ENCODE measurements at regions not wholly inside any gene's neighbourhood (a gene's known extent, or its start where the extent isn't known, plus 50 kb on each side); places are given as distances from the start of the nearest gene placed in this dataset.
"Not testable (repeated sequence)": the region's sequence is repeated elsewhere in the genome, so short reads cannot be mapped to it uniquely, and the experiment has no call there.

GRCh38 chr6:141946502-141946901, 186.2 kb upstream of the GJE1 start:
- H3K36me3 Mint-ChIP-seq (ENCODE audit: low read depth) = no peaks in the 10 kb centered on the region
- POLR2A ChIA-PET = no interaction called here
- intact Hi-C loops (cut with micrococcal nuclease) = no loop called here
- H3K9me3 Mint-ChIP-seq = peaks cover 12% of the 10 kb centered on the region
- ATAC-seq (ENCODE audit: low read depth) (no peak), DNase-seq (no peak)
- CTCF ChIA-PET = no interaction called here
- TF ChIP-seq, protein P1, sequence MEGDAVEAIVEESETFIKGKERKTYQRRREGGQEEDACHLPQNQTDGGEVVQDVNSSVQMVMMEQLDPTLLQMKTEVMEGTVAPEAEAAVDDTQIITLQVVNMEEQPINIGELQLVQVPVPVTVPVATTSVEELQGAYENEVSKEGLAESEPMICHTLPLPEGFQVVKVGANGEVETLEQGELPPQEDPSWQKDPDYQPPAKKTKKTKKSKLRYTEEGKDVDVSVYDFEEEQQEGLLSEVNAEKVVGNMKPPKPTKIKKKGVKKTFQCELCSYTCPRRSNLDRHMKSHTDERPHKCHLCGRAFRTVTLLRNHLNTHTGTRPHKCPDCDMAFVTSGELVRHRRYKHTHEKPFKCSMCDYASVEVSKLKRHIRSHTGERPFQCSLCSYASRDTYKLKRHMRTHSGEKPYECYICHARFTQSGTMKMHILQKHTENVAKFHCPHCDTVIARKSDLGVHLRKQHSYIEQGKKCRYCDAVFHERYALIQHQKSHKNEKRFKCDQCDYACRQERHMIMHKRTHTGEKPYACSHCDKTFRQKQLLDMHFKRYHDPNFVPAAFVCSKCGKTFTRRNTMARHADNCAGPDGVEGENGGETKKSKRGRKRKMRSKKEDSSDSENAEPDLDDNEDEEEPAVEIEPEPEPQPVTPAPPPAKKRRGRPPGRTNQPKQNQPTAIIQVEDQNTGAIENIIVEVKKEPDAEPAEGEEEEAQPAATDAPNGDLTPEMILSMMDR (IDR thresholded peaks at IDR 0.05) = no peak
- H3K27me3 Mint-ChIP-seq = no peaks in the 10 kb centered on the region
- no peak overlapping the region for H3K4me3 Mint-ChIP-seq
- H3K27ac Mint-ChIP-seq = no peak overlapping the region
- H3K4me1 Mint-ChIP-seq = no peaks in the 10 kb centered on the region

DNA sequence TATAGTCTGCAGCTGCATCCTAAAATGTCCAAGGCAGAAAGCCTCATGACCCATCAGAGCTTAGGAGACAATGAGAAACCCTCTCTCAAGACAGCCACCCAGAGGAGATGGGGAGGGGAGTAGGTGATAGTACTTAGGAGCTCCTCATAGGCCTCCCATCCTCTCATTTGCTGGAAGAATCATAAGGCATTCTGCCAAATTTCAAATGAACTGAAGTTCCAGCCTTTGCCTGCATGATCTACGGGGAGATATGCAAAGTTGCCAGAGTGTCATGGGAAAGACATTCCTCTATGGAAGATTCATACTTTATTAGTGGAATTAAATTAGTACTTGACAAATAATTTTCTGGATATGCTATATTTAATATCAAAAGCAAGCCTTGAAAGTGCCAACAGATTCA, 194.1 kb upstream of the GJE1 start:
- Mint-ChIP-seq H3K27me3 (no peaks in the 10 kb centered on the region), H3K36me3 (ENCODE audit: low read depth) (no peaks in the 10 kb centered on the region), H3K4me3 (no peak overlapping the region), H3K4me1 (no peaks in the 10 kb centered on the region), H3K9me3 (peaks cover 10% of the 10 kb centered on the region), H3K27ac (no peak overlapping the region)
- intact Hi-C loops (cut with micrococcal nuclease) = no loop called here
- TF ChIP-seq, protein P1 (IDR thresholded peaks at IDR 0.05) = no peak
- ChIA-PET POLR2A (no interaction called here), CTCF (no interaction called here)
- DNase-seq (no peak), ATAC-seq (ENCODE audit: low read depth) (no peak)

- TF ChIP-seq, protein P1 (IDR thresholded peaks at IDR 0.05) = no peak
- DNase-seq = no peak
- POLR2A ChIA-PET = no interaction called here
- intact Hi-C loops (cut with micrococcal nuclease) = no loop called here
- Mint-ChIP-seq H3K4me3 (no peak overlapping the region), H3K27ac (no peak overlapping the region), H3K36me3 (ENCODE audit: low read depth) (no peaks in the 10 kb centered on the region), H3K9me3 (peaks cover 6% of the 10 kb centered on the region), H3K4me1 (no peaks in the 10 kb centered on the region), H3K27me3 (no peaks in the 10 kb centered on the region)
- CTCF ChIA-PET = no interaction called here
- no peak for ATAC-seq (ENCODE audit: low read depth)
Measured at GRCh38 chr6:141932685-141933084, 200.0 kb upstream of the GJE1 start.

- H3K27ac Mint-ChIP-seq; H3K27me3 Mint-ChIP-seq; H3K36me3 Mint-ChIP-seq (ENCODE audit: low read depth); ATAC-seq (ENCODE audit: low read depth); H3K9me3 Mint-ChIP-seq; CTCF ChIA-PET; H3K4me3 Mint-ChIP-seq; H3K4me1 Mint-ChIP-seq; POLR2A ChIA-PET; intact Hi-C loops (cut with micrococcal nuclease); DNase-seq: not testable (repeated sequence)
Measured at GRCh38 chr6:141926200-141926900, 206.4 kb upstream of the GJE1 start.

DNA sequence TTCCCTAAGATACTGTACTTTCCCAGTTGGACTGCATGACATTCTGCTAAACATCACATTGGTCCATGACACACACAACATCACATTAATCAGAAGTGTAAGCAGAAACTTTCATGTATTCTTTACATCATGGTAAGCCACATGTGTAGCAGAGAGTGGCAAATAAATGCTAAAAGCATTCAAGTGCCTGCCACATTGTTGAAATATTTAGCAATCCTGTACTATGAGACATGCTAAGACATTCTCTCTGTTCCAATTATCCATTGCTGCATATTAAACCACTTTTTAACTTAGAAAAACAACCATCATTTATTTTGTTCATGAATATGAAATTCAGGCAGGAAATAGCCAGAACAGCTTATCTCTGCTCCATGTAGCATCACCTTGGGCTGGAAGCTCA, 207.7 kb upstream of the GJE1 start:
- ChIA-PET CTCF (no interaction called here), POLR2A (no interaction called here)
- DNase-seq = no peak
- Mint-ChIP-seq H3K36me3 (ENCODE audit: low read depth) (no peaks in the 10 kb centered on the region), H3K9me3 (peaks cover 8% of the 10 kb centered on the region), H3K4me3 (no peak overlapping the region), H3K4me1 (no peaks in the 10 kb centered on the region), H3K27ac (no peak overlapping the region), H3K27me3 (no peaks in the 10 kb centered on the region)
- intact Hi-C loops (cut with micrococcal nuclease) = no loop called here
- no peak for ATAC-seq (ENCODE audit: low read depth)
- TF ChIP-seq, protein P1 (IDR thresholded peaks at IDR 0.05) = no peak

DNA sequence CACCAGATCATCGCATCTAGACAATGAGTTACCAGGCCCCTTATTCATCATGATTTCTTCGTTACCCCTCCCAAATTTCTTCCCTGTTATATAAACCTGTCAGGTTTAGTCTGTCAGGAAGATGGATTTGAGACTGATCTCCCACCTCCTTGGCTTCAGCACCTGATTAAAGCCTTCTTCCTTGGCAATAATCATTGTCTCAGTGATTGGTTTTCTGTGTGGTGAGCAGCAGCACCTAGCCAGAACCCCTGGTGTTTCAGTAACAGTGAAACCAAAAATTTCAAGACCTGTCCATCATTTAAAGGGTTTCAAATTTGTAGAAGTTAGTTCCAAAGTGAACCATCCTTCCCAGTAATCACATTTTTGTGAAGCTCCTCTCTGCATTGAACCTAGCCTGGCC, 209.8 kb upstream of the GJE1 start:
- CTCF ChIA-PET = no interaction called here
- H3K27ac Mint-ChIP-seq = no peak overlapping the region
- POLR2A ChIA-PET = no interaction called here
- DNase-seq (no peak), ATAC-seq (ENCODE audit: low read depth) (no peak)
- intact Hi-C loops (cut with micrococcal nuclease) = no loop called here
- no peaks in the 10 kb centered on the region for H3K4me1 Mint-ChIP-seq
- H3K36me3 Mint-ChIP-seq (ENCODE audit: low read depth) = no peaks in the 10 kb centered on the region
- H3K4me3 Mint-ChIP-seq = no peak overlapping the region
- TF ChIP-seq, protein P1 (IDR thresholded peaks at IDR 0.05) = no peak
- no peaks in the 10 kb centered on the region for H3K27me3 Mint-ChIP-seq
- H3K9me3 Mint-ChIP-seq = peaks cover 5% of the 10 kb centered on the region

GRCh38 chr6:141916682-141917505, 215.8 kb upstream of the GJE1 start:
- H3K4me3 Mint-ChIP-seq; POLR2A ChIA-PET; CTCF ChIA-PET; H3K27me3 Mint-ChIP-seq; DNase-seq; H3K9me3 Mint-ChIP-seq; ATAC-seq (ENCODE audit: low read depth); H3K36me3 Mint-ChIP-seq (ENCODE audit: low read depth); H3K27ac Mint-ChIP-seq; H3K4me1 Mint-ChIP-seq; intact Hi-C loops (cut with micrococcal nuclease): not testable (repeated sequence)
